Activated CD8-positive, alpha-beta memory T cell treated with anti-CD3 and anti-CD28 coated beads for 1 hour (primary cell): ENCODE measurements at regions not wholly inside any gene's neighbourhood (a gene's known extent, or its start where the extent isn't known, plus 50 kb on each side); places are given as distances from the start of the nearest gene placed in this dataset.
"Not testable (repeated sequence)": the region's sequence is repeated elsewhere in the genome, so short reads cannot be mapped to it uniquely, and the experiment has no call there.

Experiments used
- DNase-seq, 2 donors: peaks; one replicate each; pipeline ENCODE4 v3.0.0-alpha.2; 2020; ENCODE audit warnings: low read depth in 1 of 2; ENCODE audit errors: extremely low read depth in 1 of 2

DNA sequence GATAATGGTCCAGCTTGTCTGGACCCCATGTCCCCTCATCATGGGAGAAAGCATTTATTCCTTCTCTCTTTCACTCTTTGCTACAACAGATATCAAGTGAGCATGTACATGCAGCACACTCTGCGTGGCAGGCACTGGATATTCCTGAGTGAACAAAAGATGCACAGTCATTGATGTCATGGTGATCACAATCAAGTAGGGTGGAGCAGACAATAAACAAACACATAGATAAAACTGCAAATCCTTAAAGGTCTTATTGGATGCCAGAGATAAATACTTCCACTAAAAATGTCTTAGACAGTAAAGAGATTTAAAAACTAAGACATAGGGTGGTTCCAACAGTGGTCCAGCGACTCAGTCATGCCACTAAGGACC lies 178.0 kb downstream of the ZC3H11B start:
- DNase-seq: no peak

DNA sequence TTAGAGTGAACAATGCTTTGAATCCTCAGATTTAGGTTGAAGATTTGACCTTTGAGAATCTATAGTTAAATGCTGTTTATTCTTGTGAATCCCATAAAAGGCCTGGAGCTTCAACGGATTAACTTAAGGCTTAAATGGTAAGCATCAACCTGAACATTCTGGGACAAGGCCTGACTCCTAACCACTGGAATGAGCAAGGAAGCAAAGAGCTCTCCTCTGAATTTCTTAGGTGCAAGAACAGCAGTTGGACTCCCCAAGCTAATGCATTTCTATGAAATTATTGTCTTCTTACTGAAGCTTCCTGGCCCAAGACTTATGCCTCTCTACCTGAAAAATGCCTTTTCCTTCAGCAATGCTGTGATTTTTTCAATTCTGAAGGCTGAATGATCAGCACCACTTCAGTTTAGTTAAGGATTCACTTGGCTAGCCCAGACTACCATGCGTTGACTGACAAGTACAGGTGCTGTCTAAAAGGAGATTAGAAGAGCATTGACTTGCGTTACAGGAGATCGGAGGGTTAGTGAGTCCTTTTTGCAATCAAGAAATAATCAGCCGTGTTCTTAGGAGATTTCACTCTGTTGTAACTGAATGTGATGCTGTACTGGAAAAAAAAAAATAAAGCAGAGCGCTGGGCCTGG lies 178.5 kb downstream of the ZC3H11B start:
- no peak for DNase-seq

DNA sequence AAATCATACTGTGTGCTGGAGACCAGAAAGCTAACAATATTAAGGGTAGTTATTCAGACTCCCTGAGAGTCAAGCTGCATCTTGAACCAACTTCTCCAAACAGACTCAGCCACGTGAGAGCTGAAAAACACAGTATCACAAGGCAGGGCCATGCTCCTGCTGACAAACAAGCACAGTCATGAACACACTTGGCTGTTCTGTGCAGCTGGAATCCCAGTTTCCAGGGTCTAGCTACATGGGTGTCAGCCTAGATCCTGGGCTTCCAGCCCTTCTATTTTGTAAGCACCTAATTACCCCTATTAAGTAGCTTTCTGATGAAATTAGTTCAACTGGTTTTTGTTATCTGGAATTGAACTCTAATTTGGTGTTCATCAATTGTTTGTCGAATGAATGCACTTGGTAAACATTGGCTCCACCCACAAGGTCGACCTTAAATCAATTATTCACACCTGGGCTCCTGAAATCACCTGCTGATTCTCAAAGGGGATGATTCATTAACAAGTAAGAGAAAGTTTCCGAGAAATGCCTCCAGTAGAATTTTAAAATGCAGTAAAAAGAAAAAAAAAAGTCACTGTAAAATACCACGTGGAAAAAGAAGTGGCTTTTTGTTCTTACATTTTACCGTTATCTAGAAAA lies 179.3 kb downstream of the ZC3H11B start:
- no peak for DNase-seq

DNA sequence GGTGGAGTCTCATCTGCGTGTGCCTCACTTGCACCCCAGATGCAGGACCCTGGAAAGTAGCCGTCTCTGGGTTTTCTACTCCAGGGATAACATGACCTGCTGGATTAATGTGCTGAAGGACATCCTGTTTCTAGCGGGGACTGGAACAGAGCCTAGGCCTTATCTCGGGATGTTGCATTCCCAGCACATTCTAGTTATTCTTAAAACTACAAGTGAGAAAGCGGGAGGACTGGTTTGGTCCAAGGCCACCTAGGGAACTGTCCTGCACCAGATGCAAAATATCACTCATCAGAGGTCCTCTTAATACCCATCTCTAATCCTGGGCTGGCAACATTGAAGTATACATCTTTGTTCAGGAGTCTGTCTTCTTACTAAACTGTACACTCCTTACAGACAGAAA lies 179.9 kb downstream of the ZC3H11B start:
- DNase-seq: no peak

DNA sequence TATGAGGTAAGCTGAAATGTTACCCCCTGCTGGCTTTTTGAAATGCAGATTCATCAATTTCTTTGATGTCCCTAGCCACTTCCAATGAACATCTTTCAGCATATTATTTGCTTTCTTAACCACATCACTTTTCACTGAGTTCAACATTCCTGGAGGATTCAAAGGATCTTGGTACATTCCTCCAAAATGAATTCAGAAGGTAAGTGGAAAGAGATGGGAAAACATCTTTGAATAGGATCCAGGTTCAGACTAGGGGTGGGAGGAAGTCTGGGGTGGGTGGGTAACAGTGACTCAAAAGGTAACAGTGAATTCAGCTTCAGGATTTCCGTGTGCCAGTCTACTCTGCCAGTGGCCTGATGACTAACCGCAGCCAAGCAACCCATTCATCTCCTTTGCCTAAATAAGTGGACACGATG lies 180.7 kb downstream of the ZC3H11B start:
- no peak for DNase-seq

DNA sequence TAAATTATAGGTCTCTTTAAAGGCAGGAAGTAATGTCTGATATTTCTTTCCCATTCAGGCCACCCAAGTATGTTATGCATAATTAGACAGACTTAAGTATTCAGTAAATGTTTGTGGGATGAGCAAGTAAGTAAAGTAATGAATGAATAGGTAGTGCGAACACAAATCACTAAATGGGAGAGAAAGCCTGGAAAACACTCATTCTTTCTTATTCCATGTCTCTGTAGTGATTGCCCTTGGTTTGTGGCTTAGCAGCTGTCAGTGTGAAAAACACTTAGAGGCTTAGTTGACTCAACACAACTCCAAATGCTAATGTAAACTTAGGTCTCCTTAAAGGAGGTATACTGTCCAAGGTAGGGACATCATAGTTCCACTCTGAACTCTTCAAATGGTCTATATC lies 182.5 kb downstream of the ZC3H11B start:
- DNase-seq: no peak

DNA sequence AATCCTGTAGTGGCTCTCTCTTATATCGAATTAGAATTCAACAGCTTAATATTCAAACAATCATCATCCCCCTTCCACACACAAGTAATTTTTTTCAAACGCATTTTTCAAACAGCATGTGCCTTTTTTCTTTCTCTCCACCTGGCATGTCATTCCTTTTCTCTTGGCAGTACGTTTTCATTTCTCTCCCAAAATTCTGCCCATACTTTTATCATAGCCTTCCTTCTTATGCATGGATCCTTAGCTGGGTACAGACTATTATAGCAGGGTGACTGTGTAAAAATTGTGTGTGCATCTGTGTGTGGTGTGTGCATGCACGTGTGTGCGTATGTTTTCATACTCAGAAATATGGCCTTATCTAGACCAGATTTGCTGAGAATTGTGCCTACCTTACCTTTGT lies 184.3 kb downstream of the ZC3H11B start:
- no peak for DNase-seq

DNA sequence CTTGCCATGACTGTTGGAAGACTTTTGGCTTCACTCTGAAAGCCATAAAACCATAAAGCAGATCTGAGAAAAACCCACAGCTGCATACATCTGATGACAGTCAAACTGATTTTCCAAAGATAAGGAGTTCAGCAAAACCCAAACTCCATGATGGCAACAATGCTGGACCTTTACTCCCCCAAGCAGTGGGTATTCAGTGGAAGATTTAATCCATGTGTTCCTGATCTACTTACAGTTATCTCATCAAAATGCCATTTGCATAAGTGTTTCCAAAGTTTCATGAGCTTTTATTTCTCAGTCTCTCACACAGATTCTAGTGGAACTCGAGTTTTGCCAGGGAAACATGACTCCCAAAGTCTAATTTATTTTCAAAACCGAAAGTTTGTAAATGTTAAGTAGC lies 184.9 kb downstream of the ZC3H11B start:
- DNase-seq: no peak

DNA sequence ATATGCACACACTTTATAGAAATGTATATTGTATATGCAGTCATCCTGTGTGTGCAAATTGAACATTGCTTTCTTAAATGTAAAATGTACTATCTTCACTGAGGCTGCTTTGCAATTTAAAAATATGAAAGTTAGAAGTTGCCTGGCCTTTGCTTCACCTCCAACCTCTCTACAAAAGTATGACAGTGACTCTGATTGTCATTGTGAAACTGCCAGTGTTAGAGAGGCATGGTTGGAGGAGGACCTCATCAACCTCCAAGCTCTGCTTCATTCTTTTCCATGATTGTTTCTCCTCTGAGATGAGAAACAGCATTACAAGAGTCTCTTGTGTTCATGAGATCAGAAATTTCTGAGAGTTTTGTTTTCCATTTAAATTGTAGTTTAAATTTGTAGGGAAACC lies 185.5 kb downstream of the ZC3H11B start:
- DNase-seq: no peak

DNA sequence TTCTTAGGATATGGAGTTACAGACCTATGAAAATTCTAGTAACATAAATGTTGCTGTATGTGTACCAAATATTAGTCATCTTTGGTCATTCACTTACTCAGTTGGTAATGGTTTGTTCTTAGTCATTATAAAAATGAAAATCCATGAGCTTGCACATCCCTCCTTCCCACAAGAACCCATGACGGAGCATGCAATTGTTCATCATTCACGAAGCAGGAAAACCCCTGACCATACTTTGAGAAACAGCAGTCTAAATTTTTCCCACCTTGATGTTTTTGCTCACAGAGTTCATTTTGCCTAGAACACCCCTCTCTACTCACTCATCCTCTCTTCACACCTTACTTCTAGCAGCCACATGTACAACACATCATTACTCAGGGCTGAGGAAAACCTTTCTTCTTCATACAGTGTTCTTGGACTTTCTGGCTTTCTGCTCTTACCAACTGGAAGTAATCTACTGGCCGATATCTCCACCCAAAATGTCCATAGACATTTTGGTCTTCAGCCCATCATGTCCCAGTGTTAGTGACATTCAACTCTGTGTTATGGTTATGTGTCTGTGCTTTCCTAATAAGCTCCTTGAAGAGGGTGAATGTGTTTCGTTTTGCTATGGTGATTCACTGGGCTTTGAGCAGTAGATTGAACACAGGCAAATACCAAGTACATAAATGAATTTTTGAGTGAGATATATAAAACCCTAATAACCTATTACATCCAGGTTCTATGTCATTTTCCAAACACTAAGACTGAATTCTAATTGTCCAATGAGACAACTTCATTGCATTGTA lies 189.9 kb downstream of the ZC3H11B start:
- no peak for DNase-seq

DNA sequence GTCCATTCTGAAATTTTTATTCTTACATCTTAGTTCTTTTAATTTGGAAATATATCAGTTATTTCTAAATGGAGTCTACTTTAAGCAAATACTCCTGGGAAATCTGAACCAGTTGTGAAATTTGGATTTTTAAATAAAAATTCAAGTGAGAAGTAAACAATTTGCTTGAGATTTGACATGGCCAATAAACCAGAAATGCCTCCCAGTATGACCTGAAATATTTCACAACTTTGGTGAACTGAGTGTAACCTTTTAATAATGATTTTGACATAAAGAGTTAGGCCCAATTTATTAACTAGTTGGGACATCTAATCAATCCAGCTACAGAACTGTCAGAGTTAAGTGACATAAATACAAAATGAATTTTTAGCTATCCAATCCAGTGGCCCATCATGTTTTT lies 192.0 kb downstream of the ZC3H11B start:
- DNase-seq: no peak

DNA sequence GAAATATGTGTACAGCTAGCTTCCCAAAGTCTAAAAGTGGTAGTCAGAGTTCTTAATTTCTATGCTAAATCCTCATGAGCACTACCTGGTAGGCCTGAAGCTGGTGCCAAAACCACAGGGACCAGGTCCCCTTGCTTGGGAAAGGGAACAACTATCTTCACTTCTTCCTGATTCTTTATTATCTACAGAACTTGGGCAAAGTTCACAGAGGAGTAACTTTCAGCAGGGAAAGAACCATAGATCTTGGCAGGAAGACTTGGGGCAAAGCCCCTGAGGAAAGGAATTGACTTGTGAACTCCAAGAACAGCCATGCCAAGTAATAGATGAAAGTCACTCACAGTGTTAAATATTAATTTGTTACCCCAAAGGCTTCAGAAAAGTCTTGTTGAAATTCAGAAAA lies 193.0 kb downstream of the ZC3H11B start:
- DNase-seq: no peak

DNA sequence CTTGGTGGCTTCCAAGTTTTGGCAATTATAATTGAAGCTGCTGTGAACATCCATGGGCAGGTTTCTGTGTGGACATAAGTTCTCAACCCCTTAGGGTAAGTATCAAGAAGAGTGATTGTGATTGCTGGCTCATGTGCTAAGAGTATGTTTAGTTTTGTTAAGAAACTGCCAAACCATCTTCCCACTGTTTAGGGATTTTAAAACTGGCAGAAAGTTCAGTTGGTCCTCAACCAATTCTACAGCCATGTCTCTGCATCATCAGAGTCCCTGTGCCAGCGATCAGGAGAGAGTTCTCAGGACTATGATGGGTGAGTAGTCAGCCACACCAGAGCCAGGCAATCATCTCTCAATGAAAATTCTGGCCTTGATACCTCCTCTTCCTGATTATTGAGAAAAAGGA lies 193.8 kb downstream of the ZC3H11B start:
- DNase-seq: no peak

DNA sequence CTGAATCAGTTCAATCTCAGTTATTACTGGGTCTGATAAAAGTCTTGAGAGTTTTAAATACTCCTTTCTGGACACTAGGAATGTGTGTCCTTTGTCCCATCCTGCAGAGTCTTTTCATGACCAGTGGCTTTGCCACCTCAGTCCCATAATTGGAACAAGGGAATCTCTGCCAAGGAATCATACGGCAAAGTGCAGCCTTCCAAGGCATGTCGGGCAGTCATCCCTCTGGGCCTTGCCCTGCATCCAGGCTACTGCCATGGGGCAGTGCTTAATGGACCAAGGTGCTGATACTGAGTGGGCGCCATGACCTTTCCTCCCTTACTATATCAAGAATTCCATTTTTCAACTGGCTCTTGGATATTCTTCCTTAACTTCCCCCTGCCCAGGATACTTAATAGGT lies 195.3 kb downstream of the ZC3H11B start:
- DNase-seq: no peak

DNA sequence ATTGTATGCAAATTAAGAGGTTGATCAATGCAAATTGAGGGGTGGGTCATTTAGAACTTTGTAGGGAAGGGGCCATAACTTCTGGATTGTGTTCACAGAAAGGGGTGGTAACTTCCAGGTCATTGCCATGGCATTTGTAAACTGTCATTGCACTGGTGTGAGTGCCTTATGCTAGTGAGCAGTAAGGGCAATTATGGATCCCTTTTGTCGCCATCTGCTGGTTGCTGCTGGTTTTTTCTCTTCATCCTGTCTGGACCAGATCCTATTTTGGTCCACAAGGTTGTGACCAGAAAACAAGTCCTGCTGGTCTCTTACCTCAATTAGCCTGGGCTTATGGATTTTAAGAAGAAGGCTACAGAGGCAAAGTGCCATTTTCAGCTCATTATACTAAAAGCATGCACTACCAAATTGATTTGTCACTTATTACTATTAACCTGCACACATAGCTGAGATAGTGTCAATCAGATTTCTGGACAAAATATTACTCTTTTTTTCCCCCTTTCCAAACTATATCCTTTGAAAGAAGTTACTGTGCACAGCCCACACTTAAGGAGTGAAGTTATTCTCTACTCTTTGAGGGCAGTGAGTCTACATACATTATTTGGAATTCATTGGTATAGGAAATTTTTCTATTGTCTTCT lies 196.2 kb downstream of the ZC3H11B start:
- DNase-seq: peak in 1 of 2 donors; percentile 28

DNA sequence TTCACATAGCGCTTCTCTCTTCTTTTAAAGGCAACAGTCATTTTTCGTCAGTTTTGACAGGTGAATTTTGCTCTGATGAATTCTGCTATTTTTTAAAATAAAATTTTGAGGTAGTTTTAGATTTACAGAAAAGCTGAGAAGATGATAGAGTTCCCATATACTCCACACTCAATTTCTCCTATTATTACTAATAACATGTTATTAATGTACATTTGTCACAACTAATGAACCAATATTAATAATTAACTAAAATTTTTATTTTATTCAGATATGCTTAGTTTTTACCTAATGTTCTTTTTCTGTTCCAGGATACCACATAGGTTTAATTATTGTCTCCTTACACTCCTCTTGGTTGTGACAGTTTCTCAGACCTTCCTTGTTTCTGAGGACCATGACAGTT lies 197.0 kb downstream of the ZC3H11B start:
- no peak for DNase-seq

DNA sequence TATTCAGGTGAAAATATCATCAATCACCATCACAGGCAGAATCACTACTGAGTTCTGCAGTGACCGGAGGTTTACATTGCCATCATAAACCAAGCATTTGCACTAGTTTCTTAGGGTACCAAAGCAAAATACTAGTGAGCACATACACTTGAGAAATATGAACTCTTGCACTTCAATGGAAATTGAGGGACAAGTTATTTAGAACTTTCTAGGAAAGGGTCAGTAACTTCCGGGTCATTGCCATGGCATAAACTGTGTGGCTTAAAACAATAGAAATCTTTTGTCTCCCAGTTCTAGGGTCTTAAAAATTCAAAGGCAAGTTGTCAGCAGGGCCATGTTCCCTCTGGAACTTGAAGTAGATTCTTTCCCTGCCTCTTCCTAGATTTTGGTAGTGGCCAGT lies 197.5 kb downstream of the ZC3H11B start:
- no peak for DNase-seq

DNA sequence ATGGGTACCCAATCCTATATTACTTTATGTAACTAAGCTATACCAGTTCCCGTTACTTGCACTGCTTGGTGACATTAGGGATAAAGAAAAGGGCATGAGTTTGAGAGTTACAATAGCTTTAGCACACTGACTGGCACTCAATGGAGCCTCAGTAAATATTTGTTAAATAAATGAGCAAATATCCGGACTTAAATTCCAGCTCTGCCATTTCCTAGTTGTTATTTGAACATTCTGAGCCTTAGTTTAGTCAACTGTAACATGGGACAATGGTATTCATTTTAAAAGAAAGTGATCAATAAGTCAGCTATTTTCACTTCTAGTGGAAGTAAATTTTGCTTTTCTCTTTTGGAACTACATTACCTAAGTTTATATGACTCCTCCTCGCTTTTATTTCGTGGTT lies 198.7 kb downstream of the ZC3H11B start:
- no peak for DNase-seq

DNA sequence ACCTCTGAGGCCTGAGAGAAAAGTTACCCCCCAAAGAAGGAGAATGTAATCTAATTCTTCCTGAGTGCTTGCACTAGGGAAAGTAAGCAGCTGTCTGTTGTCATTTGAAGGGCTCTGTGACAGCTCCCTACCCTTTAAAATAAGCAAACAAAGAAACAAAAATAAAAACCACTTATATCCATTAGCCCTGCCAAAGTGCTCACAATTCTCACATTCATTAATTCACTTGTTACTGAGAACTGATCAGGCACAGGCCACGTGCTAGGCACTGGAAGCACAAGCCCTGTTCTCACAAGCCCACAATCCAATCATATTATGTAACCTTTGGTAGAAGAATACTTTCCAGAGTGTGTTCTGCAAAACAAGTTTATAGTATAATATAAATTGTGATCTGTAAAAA lies 199.4 kb downstream of the ZC3H11B start:
- DNase-seq: no peak

DNA sequence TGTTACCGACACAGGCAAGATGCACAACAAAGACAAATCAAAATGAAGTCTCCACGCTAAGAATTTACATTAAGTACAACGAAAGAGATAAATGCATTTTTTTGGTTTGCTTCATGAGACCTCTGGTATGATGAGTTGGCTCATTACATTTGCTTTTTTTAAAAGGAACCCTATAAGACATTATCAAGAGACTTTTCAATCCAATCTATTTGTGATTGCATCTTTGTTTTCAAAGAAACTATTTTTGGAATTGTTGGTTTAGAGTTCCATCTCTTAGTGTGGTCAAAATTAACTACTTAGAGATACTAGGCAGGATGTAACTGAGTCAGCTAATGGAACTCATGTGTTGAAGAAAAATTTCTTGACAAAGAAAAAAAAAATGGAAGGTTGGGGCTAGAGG lies 200.1 kb downstream of the ZC3H11B start:
- no peak for DNase-seq

DNA sequence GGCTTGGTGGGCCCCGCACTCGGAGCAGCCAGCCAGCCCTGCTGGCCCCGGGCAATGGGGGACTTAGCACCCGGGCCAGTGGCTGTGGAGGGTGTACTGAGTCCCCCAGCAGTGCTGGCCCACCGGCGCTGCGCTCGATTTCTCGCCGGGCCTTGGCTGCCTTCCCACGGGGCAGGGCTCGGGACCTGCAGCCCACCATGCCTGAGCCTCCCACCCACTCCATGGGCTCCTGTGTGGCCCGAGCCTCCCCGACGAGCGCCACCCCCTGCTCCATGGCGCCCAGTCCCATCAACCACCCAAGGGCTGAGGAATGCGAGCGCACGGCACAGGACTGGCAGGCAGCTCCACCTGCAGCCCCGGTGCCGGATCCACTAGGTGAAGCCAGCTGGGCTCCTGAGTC lies 202.2 kb downstream of the ZC3H11B start:
- DNase-seq: not testable (repeated sequence)
